Stimulated activated memory B cell treated with anti-CD40 and anti-IgM and Interleukin-4, amounts not matched to agents 10 μg/mL and 1 μg/mL and 100 μg/mL, for 72 hours (primary cell): ENCODE measurements at regions not wholly inside any gene's neighbourhood (a gene's known extent, or its start where the extent isn't known, plus 50 kb on each side); places are given as distances from the start of the nearest gene placed in this dataset.
"Not testable (repeated sequence)": the region's sequence is repeated elsewhere in the genome, so short reads cannot be mapped to it uniquely, and the experiment has no call there.

Experiments used
- ATAC-seq: fragments of 150-1000 bp; cut with Tn5 transposase; 2 replicates; pipeline ENCODE4 v1.10.0; 2021
- H3K27ac Mint-ChIP-seq: one replicate; pipeline ENCODE4 v1.8.0; 2022; ENCODE audit warnings: mild to moderate bottlenecking, mixed read lengths
- H3K27me3 Mint-ChIP-seq: one replicate; pipeline ENCODE4 v1.8.0; 2022; ENCODE audit warnings: mixed read lengths
- H3K36me3 Mint-ChIP-seq: one replicate; pipeline ENCODE4 v1.8.0; 2022; ENCODE audit warnings: mixed read lengths
- H3K4me1 Mint-ChIP-seq: one replicate; pipeline ENCODE4 v1.8.0; 2022; ENCODE audit warnings: mixed read lengths
- H3K4me3 Mint-ChIP-seq: one replicate; pipeline ENCODE4 v1.8.0; 2022; ENCODE audit warnings: mild to moderate bottlenecking, moderate library complexity, mixed read lengths
- H3K9me3 Mint-ChIP-seq: one replicate; pipeline ENCODE4 v1.8.0; 2022; ENCODE audit warnings: mixed read lengths

- H3K4me1 Mint-ChIP-seq = no peaks in the 10 kb centered on the region
- no peaks in the 10 kb centered on the region for H3K36me3 Mint-ChIP-seq
- no peaks in the 10 kb centered on the region for H3K9me3 Mint-ChIP-seq
- H3K27me3 Mint-ChIP-seq = no peaks in the 10 kb centered on the region
- ATAC-seq = no peak
- no peak overlapping the region for H3K27ac Mint-ChIP-seq
- H3K4me3 Mint-ChIP-seq = no peak overlapping the region
Measured at GRCh38 chr9:82458296-82458695, 469.7 kb downstream of the SPATA31D1 start.

GRCh38 chr9:82466616-82467260 is 478.2 kb downstream of the SPATA31D1 start:
- no peaks in the 10 kb centered on the region for H3K36me3 Mint-ChIP-seq
- no peak for ATAC-seq
- no peaks in the 10 kb centered on the region for H3K9me3 Mint-ChIP-seq
- peaks cover 10% of the 10 kb centered on the region for H3K27me3 Mint-ChIP-seq
- H3K4me3 Mint-ChIP-seq = no peak overlapping the region
- H3K4me1 Mint-ChIP-seq = peaks cover 6% of the 10 kb centered on the region
- H3K27ac Mint-ChIP-seq = no peak overlapping the region

- H3K27ac Mint-ChIP-seq = no peak overlapping the region
- no peak for ATAC-seq
- H3K4me3 Mint-ChIP-seq = no peak overlapping the region
- H3K36me3 Mint-ChIP-seq = no peaks in the 10 kb centered on the region
- no peaks in the 10 kb centered on the region for H3K9me3 Mint-ChIP-seq
- peaks cover 6% of the 10 kb centered on the region for H3K4me1 Mint-ChIP-seq
- H3K27me3 Mint-ChIP-seq = peaks cover 10% of the 10 kb centered on the region
Measured at GRCh38 chr9:82467436-82467835, 478.9 kb downstream of the SPATA31D1 start.

GRCh38 chr9:82474235-82474634 is 485.7 kb downstream of the SPATA31D1 start:
- Mint-ChIP-seq H3K4me1 (no peaks in the 10 kb centered on the region), H3K27me3 (peaks cover 10% of the 10 kb centered on the region), H3K9me3 (no peaks in the 10 kb centered on the region), H3K36me3 (no peaks in the 10 kb centered on the region), H3K4me3 (no peak overlapping the region), H3K27ac (no peak overlapping the region)
- no peak for ATAC-seq

GRCh38 chr9:82475584-82476301 is 487.2 kb downstream of the SPATA31D1 start:
- no peaks in the 10 kb centered on the region for H3K4me1 Mint-ChIP-seq
- no peak overlapping the region for H3K4me3 Mint-ChIP-seq
- H3K36me3 Mint-ChIP-seq = no peaks in the 10 kb centered on the region
- no peaks in the 10 kb centered on the region for H3K9me3 Mint-ChIP-seq
- no peak overlapping the region for H3K27ac Mint-ChIP-seq
- H3K27me3 Mint-ChIP-seq = peaks cover 8% of the 10 kb centered on the region
- peak; percentile 16 for ATAC-seq

GRCh38 chr9:82480921-82481320 is 492.3 kb downstream of the SPATA31D1 start:
- H3K36me3 Mint-ChIP-seq = no peaks in the 10 kb centered on the region
- H3K4me3 Mint-ChIP-seq = no peak overlapping the region
- H3K4me1 Mint-ChIP-seq = no peaks in the 10 kb centered on the region
- ATAC-seq = no peak
- H3K27ac Mint-ChIP-seq = no peak overlapping the region
- H3K27me3 Mint-ChIP-seq = no peaks in the 10 kb centered on the region
- H3K9me3 Mint-ChIP-seq = no peaks in the 10 kb centered on the region

- H3K27me3 Mint-ChIP-seq = no peaks in the 10 kb centered on the region
- no peak overlapping the region for H3K4me3 Mint-ChIP-seq
- H3K27ac Mint-ChIP-seq = no peak overlapping the region
- H3K4me1 Mint-ChIP-seq = peaks cover 6% of the 10 kb centered on the region
- ATAC-seq = no peak
- H3K36me3 Mint-ChIP-seq = no peaks in the 10 kb centered on the region
- H3K9me3 Mint-ChIP-seq = no peaks in the 10 kb centered on the region
Measured at GRCh38 chr9:82487935-82488312, 499.4 kb downstream of the SPATA31D1 start.

GRCh38 chr9:82488313-82489200 is 500.0 kb downstream of the SPATA31D1 start:
- no peaks in the 10 kb centered on the region for H3K9me3 Mint-ChIP-seq
- H3K4me1 Mint-ChIP-seq = peaks cover 6% of the 10 kb centered on the region
- no peak for ATAC-seq
- no peak overlapping the region for H3K4me3 Mint-ChIP-seq
- no peak overlapping the region for H3K27ac Mint-ChIP-seq
- no peaks in the 10 kb centered on the region for H3K27me3 Mint-ChIP-seq
- no peaks in the 10 kb centered on the region for H3K36me3 Mint-ChIP-seq

- H3K9me3 Mint-ChIP-seq = no peaks in the 10 kb centered on the region
Measured at GRCh38 chr9:82489201-82489821, 500.7 kb downstream of the SPATA31D1 start.

GRCh38 chr9:82490019-82490499 is 501.5 kb downstream of the SPATA31D1 start:
- Mint-ChIP-seq H3K4me3 (no peak overlapping the region), H3K9me3 (no peaks in the 10 kb centered on the region), H3K4me1 (peaks cover 6% of the 10 kb centered on the region), H3K27me3 (no peaks in the 10 kb centered on the region), H3K36me3 (no peaks in the 10 kb centered on the region), H3K27ac (no peak overlapping the region)
- ATAC-seq = no peak

More at GRCh38 chr9:82489201-82489821, 500.7 kb downstream of the SPATA31D1 start:
- H3K4me1 Mint-ChIP-seq = peaks cover 6% of the 10 kb centered on the region
- no peak overlapping the region for H3K27ac Mint-ChIP-seq
- ATAC-seq = no peak
- H3K36me3 Mint-ChIP-seq = no peaks in the 10 kb centered on the region
- H3K27me3 Mint-ChIP-seq = no peaks in the 10 kb centered on the region
- no peak overlapping the region for H3K4me3 Mint-ChIP-seq

- not testable (repeated sequence) for H3K36me3 Mint-ChIP-seq, H3K27ac Mint-ChIP-seq, H3K9me3 Mint-ChIP-seq, H3K27me3 Mint-ChIP-seq, ATAC-seq, H3K4me3 Mint-ChIP-seq, H3K4me1 Mint-ChIP-seq
Measured at GRCh38 chr9:82490821-82491220, 502.2 kb downstream of the SPATA31D1 start.

GRCh38 chr9:82491604-82492003 is 503.0 kb downstream of the SPATA31D1 start:
- H3K9me3 Mint-ChIP-seq = no peaks in the 10 kb centered on the region
- no peaks in the 10 kb centered on the region for H3K27me3 Mint-ChIP-seq
- H3K27ac Mint-ChIP-seq = no peak overlapping the region
- ATAC-seq = no peak
- no peaks in the 10 kb centered on the region for H3K36me3 Mint-ChIP-seq
- H3K4me3 Mint-ChIP-seq = no peak overlapping the region
- peaks cover 6% of the 10 kb centered on the region for H3K4me1 Mint-ChIP-seq

GRCh38 chr9:82492274-82492673 is 503.7 kb downstream of the SPATA31D1 start:
- H3K27me3 Mint-ChIP-seq = no peaks in the 10 kb centered on the region
- H3K27ac Mint-ChIP-seq = no peak overlapping the region
- no peak for ATAC-seq
- H3K9me3 Mint-ChIP-seq = no peaks in the 10 kb centered on the region
- H3K36me3 Mint-ChIP-seq = no peaks in the 10 kb centered on the region
- peaks cover 6% of the 10 kb centered on the region for H3K4me1 Mint-ChIP-seq
- no peak overlapping the region for H3K4me3 Mint-ChIP-seq

- Mint-ChIP-seq H3K4me1 (peaks cover 6% of the 10 kb centered on the region), H3K36me3 (no peaks in the 10 kb centered on the region), H3K27me3 (peaks cover 9% of the 10 kb centered on the region), H3K27ac (no peak overlapping the region), H3K9me3 (no peaks in the 10 kb centered on the region), H3K4me3 (no peak overlapping the region)
- no peak for ATAC-seq
Measured at GRCh38 chr9:82495884-82496777, 507.6 kb downstream of the SPATA31D1 start.
